ENCODE measurements at regions not wholly inside any gene's neighbourhood (a gene's known extent, or its start where the extent isn't known, plus 50 kb on each side); places are given as distances from the start of the nearest gene placed in this dataset.

DNA sequence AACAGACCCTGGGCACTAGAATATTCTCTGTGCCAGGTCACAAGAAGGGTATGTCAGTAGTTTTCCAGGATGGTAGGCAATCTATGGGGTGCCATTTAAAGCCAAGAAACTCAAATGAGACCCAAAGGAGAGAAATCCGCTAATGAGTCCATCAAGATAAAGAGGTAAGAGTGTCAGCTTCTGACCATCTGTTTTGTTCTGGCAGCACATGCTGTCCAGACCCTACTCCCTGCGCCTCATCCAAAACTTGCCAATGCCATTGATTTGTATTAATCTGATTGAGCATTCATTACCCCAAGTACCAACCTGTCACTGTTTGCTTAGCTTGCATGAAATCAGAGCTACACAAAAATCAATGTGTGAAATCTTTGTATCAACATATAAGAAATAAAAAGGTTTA is 229.0 kb downstream of the BLID start:
- peaks cover 7% of the 10 kb centered on the region for H3K27me3 Mint-ChIP-seq (ENCODE audit: unreplicated experiment)

DNA sequence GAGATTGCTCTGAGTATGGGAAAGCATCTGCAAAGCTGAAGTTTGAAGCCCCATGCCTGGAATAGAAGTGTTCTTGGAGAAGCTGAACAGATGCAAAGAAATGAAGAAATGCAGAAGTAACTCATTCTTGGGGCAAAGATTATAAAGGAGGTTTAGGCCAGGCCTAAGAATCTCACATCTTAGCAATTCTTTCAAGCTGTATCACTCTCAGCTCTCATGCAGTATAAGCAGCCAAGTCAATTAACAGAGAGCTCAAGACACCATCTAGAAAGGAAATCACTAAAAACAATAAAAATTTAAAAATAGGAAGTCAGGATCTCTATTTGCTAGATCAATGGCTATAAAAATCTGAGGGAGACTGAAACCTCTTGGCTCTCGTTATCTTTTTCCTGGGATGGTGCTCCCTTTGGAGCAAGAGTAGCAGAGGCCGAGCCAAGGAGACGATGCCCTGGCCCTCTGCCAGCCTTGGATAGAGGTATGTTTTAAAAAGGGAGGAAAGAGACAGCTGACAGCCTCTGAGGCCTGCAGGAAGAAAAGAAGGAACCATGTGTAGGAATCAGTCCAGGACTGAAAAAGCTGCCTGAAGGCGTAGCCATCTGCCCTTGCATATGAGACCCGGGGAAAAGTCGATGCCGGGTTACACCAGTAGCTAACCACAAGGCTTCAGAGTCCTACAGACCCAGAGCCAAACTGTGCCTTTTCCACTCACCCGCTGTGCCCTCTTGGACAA is 229.8 kb downstream of the BLID start:
- peak; percentile 50 for DNase-seq
- Mint-ChIP-seq H3K4me3 (ENCODE audit: unreplicated experiment) (peak overlapping the region; percentile 41), H3K27me3 (ENCODE audit: unreplicated experiment) (peaks cover 7% of the 10 kb centered on the region), H3K4me1 (ENCODE audit: low read depth, unreplicated experiment) (peaks cover 17% of the 10 kb centered on the region), H3K9me3 (ENCODE audit: unreplicated experiment) (peaks cover 14% of the 10 kb centered on the region), H3K36me3 (ENCODE audit: unreplicated experiment) (no peaks in the 10 kb centered on the region), H3K27ac (ENCODE audit: unreplicated experiment) (peak overlapping the region; percentile 91)
- TF ChIP-seq, protein P1, sequence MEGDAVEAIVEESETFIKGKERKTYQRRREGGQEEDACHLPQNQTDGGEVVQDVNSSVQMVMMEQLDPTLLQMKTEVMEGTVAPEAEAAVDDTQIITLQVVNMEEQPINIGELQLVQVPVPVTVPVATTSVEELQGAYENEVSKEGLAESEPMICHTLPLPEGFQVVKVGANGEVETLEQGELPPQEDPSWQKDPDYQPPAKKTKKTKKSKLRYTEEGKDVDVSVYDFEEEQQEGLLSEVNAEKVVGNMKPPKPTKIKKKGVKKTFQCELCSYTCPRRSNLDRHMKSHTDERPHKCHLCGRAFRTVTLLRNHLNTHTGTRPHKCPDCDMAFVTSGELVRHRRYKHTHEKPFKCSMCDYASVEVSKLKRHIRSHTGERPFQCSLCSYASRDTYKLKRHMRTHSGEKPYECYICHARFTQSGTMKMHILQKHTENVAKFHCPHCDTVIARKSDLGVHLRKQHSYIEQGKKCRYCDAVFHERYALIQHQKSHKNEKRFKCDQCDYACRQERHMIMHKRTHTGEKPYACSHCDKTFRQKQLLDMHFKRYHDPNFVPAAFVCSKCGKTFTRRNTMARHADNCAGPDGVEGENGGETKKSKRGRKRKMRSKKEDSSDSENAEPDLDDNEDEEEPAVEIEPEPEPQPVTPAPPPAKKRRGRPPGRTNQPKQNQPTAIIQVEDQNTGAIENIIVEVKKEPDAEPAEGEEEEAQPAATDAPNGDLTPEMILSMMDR (IDR thresholded peaks at IDR 0.05; ENCODE audit: partially characterized antibody, unreplicated experiment) = no peak

More for the DNA sequence above, 229.0 kb downstream of the BLID start:
- peak; percentile 33 for DNase-seq
- H3K4me1 Mint-ChIP-seq (ENCODE audit: low read depth, unreplicated experiment) = peaks cover 17% of the 10 kb centered on the region
- TF ChIP-seq, protein P1 (IDR thresholded peaks at IDR 0.05; ENCODE audit: partially characterized antibody, unreplicated experiment) = no peak
- peak overlapping the region; percentile 88 for H3K27ac Mint-ChIP-seq (ENCODE audit: unreplicated experiment)
- H3K4me3 Mint-ChIP-seq (ENCODE audit: unreplicated experiment) = peak overlapping the region; percentile 10
- H3K9me3 Mint-ChIP-seq (ENCODE audit: unreplicated experiment) = peaks cover 14% of the 10 kb centered on the region
- H3K36me3 Mint-ChIP-seq (ENCODE audit: unreplicated experiment) = no peaks in the 10 kb centered on the region

DNA sequence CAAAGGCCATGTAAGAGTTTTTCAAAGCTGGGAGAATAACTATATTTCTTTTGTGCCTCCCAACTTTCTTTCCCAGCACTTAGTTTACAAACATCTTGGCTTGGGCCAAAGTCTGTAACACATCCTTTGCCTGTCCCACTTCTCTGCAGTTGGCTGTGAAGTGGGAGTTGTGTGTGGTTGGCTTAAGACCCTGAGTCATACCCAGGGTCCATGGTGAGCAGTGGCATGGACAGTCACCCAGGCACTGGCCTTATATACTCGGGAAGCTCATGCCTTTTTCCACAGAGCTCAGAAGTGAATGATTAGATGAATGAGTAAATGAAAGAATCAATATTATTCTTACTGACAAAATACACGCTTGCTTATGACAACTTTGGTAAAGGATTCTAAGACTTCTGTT is 231.4 kb downstream of the BLID start:
- TF ChIP-seq, protein P1 (IDR thresholded peaks at IDR 0.05; ENCODE audit: partially characterized antibody, unreplicated experiment) = no peak
- Mint-ChIP-seq H3K36me3 (ENCODE audit: unreplicated experiment) (no peaks in the 10 kb centered on the region), H3K9me3 (ENCODE audit: unreplicated experiment) (peaks cover 14% of the 10 kb centered on the region), H3K27ac (ENCODE audit: unreplicated experiment) (no peak overlapping the region), H3K4me1 (ENCODE audit: low read depth, unreplicated experiment) (peaks cover 24% of the 10 kb centered on the region), H3K27me3 (ENCODE audit: unreplicated experiment) (peaks cover 7% of the 10 kb centered on the region), H3K4me3 (ENCODE audit: unreplicated experiment) (no peak overlapping the region)
- no peak for DNase-seq

DNA sequence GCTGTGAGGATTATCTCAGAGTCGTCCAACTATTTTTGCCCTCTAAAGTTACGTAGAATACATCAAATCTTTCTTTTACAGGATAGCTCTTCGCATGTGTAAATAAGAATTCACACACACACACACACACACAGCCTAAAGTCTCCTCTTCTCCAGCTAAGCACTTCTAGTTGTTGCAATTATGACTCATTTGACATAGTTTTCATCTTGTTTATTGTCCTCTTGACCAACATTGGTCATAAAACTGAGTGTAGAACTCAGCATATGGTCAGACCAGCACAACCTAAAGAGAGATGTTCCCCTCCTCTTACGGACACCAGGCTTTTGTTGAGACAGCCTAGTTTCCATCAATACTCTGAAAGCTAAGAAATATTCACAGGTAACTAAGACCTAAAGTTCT is 234.2 kb downstream of the BLID start:
- Mint-ChIP-seq H3K4me1 (ENCODE audit: low read depth, unreplicated experiment) (peaks cover 21% of the 10 kb centered on the region), H3K36me3 (ENCODE audit: unreplicated experiment) (no peaks in the 10 kb centered on the region), H3K9me3 (ENCODE audit: unreplicated experiment) (peaks cover 10% of the 10 kb centered on the region), H3K27ac (ENCODE audit: unreplicated experiment) (no peak overlapping the region), H3K4me3 (ENCODE audit: unreplicated experiment) (no peak overlapping the region), H3K27me3 (ENCODE audit: unreplicated experiment) (peaks cover 4% of the 10 kb centered on the region)
- no peak for DNase-seq
- TF ChIP-seq, protein P1 (IDR thresholded peaks at IDR 0.05; ENCODE audit: partially characterized antibody, unreplicated experiment) = no peak

DNA sequence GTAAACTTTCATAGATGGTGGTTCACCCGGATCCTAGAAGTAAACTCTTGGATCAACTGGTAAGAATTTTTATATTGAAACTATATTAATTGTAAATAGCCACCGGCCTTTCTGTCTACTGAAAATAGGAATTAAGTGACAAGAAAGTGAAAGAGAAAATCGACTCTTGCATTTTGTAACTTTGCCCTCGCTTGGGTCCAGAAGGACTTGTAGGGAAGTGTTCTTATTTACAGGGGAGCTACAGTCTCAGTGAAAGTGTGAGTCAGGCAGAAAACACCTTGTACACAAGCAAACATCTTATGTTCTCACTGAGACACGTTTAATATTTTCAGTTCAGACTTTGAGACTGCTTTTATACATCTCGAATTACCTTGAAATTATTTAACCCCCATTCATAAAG is 238.9 kb downstream of the BLID start:
- Mint-ChIP-seq H3K36me3 (ENCODE audit: unreplicated experiment) (no peaks in the 10 kb centered on the region), H3K9me3 (ENCODE audit: unreplicated experiment) (peaks cover 3% of the 10 kb centered on the region)
- TF ChIP-seq, protein P1 (IDR thresholded peaks at IDR 0.05; ENCODE audit: partially characterized antibody, unreplicated experiment) = no peak

More for the DNA sequence above, 238.9 kb downstream of the BLID start:
- Mint-ChIP-seq H3K4me3 (ENCODE audit: unreplicated experiment) (no peak overlapping the region), H3K4me1 (ENCODE audit: low read depth, unreplicated experiment) (peaks cover 14% of the 10 kb centered on the region), H3K27me3 (ENCODE audit: unreplicated experiment) (no peaks in the 10 kb centered on the region), H3K27ac (ENCODE audit: unreplicated experiment) (no peak overlapping the region)
- DNase-seq = no peak
